ENCODE measurements at regions not wholly inside any gene's neighbourhood (a gene's known extent, or its start where the extent isn't known, plus 50 kb on each side); places are given as distances from the start of the nearest gene placed in this dataset.

DNA sequence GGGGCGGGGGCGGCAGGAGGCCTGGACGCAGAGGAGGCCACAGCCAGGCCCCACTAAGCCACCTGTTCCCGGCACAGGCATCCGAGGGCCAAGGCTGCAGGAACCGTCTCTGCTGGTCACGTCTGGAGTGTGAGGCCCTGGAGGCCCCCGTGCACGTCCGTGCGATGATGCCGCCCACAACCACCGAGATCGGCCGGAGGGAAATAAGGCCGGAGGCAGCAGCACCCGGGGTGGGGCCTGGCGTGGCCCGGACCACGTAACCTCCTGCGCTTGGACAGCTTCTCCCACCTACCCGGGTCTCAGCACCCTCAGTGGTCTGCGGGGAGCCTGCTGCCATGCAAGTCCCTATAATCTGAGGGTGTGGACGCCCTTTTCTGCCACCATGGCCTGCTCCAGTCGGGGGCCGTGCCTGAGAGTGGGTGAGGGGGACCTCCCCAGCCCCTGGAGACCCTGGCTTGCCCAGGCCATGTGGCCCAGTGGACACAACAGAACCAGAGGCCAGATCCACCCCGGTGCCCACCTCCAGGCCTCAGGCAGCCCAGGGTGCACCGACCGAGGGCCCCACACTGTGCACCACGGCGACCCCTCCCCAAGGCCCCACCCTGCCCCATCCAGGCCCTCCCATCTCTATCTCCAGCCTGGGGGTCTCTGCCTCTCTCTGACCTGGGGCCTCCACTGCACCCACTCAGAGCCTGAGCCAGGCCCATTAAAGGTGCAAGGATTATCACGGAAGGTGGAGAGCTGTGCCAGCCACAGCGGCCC, 83.1 kb downstream of the PDGFA start:
- TF ChIP-seq, protein P1, sequence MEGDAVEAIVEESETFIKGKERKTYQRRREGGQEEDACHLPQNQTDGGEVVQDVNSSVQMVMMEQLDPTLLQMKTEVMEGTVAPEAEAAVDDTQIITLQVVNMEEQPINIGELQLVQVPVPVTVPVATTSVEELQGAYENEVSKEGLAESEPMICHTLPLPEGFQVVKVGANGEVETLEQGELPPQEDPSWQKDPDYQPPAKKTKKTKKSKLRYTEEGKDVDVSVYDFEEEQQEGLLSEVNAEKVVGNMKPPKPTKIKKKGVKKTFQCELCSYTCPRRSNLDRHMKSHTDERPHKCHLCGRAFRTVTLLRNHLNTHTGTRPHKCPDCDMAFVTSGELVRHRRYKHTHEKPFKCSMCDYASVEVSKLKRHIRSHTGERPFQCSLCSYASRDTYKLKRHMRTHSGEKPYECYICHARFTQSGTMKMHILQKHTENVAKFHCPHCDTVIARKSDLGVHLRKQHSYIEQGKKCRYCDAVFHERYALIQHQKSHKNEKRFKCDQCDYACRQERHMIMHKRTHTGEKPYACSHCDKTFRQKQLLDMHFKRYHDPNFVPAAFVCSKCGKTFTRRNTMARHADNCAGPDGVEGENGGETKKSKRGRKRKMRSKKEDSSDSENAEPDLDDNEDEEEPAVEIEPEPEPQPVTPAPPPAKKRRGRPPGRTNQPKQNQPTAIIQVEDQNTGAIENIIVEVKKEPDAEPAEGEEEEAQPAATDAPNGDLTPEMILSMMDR (conservative IDR thresholded peaks at IDR 0.05 in 1 of 2, IDR thresholded peaks at IDR 0.05 in 1 of 2; ENCODE audit: extremely low read depth in 1 of 2, insufficient read depth in 1 of 2, low read depth in 1 of 2, low read length in 2 of 2): no peak
- TF ChIP-seq EZH2 (IDR thresholded peaks at IDR 0.05; ENCODE audit: borderline replicate concordance, low read length): no peak

All from mammary epithelial cell (primary cell).